DND-41 (cell line): ENCODE measurements at regions not wholly inside any gene's neighbourhood (a gene's known extent, or its start where the extent isn't known, plus 50 kb on each side); places are given as distances from the start of the nearest gene placed in this dataset.

Experiments used
- EZH2 ChIP-seq: IDR thresholded peaks from 3 replicates; pipeline ENCODE4 v1.6.1; 2012; ENCODE audit warnings: borderline replicate concordance, low read depth, mild to moderate bottlenecking, moderate library complexity, low read length, inconsistent platforms; ENCODE audit not compliant: severe bottlenecking
- TF ChIP-seq, protein P1 (sequence below): IDR thresholded peaks from 2 replicates; pipeline ENCODE4 v1.5.1; 2012; ENCODE audit warnings: borderline replicate concordance, low read length, moderate library complexity, mild to moderate bottlenecking; ENCODE audit not compliant: poor library complexity, severe bottlenecking; ENCODE audit errors: extremely low read depth

DNA sequence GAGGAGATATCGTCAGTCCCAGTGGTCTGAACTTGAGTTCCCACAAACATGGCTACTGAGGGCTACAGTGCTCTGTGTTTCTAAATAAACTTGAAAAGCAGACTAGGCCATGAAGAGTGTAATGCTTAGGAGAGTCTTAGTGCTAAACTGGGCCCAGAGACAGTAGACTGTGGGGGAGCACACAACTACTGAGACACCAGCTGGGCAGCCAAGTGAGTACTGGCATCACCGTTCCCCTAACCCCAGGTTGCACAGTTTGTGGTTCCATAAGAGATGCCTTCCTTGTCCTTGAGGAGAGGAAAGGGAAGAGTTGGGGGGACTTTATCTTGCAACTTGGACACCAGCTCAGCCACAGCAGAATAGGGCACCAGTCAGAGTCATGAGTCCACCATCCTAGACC lies 172.1 kb upstream of the DMRTA1 start:
- TF ChIP-seq, protein P1, sequence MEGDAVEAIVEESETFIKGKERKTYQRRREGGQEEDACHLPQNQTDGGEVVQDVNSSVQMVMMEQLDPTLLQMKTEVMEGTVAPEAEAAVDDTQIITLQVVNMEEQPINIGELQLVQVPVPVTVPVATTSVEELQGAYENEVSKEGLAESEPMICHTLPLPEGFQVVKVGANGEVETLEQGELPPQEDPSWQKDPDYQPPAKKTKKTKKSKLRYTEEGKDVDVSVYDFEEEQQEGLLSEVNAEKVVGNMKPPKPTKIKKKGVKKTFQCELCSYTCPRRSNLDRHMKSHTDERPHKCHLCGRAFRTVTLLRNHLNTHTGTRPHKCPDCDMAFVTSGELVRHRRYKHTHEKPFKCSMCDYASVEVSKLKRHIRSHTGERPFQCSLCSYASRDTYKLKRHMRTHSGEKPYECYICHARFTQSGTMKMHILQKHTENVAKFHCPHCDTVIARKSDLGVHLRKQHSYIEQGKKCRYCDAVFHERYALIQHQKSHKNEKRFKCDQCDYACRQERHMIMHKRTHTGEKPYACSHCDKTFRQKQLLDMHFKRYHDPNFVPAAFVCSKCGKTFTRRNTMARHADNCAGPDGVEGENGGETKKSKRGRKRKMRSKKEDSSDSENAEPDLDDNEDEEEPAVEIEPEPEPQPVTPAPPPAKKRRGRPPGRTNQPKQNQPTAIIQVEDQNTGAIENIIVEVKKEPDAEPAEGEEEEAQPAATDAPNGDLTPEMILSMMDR: no peak
- TF ChIP-seq EZH2: no peak
